Forelimb muscle (tissue), 1 donor: ENCODE measurements at regions not wholly inside any gene's neighbourhood (a gene's known extent, or its start where the extent isn't known, plus 50 kb on each side); places are given as distances from the start of the nearest gene placed in this dataset.
"Not testable (repeated sequence)": the region's sequence is repeated elsewhere in the genome, so short reads cannot be mapped to it uniquely, and the experiment has no call there.

ENCODE experiments used
- DNase-seq: peaks from one replicate; pipeline ENCODE4 v3.0.0-alpha.2; 2013; ENCODE audit warnings: low read depth

- DNase-seq, result no peak
These were observed 175.5 kb downstream of the TFAP2B start for GRCh38 chr6:50993941-50994720.

GRCh38 chr6:50995036-50995435, 176.4 kb downstream of the TFAP2B start:
- DNase-seq, result no peak

GRCh38 chr6:50998905-50999304, 180.2 kb downstream of the TFAP2B start:
- no peak for DNase-seq

- DNase-seq, result no peak
These were observed 182.7 kb downstream of the TFAP2B start for GRCh38 chr6:51001399-51001798.

- no peak for DNase-seq
These were observed 185.7 kb downstream of the TFAP2B start for GRCh38 chr6:51004380-51004779.

GRCh38 chr6:51005779-51006178, 187.1 kb downstream of the TFAP2B start:
- DNase-seq, result no peak

GRCh38 chr6:51007237-51007636, 188.6 kb downstream of the TFAP2B start:
- no peak for DNase-seq

GRCh38 chr6:51008693-51009092, 190.0 kb downstream of the TFAP2B start:
- not testable (repeated sequence) for DNase-seq

- no peak for DNase-seq
These were observed 194.7 kb downstream of the TFAP2B start for GRCh38 chr6:51013376-51013775.

GRCh38 chr6:51015394-51015793, 196.7 kb downstream of the TFAP2B start:
- no peak for DNase-seq

GRCh38 chr6:51016489-51016888, 197.8 kb downstream of the TFAP2B start:
- DNase-seq, result no peak

- no peak for DNase-seq
These were observed 201.1 kb downstream of the TFAP2B start for GRCh38 chr6:51019806-51020205.

GRCh38 chr6:51021171-51021570, 202.5 kb downstream of the TFAP2B start:
- DNase-seq, result no peak

GRCh38 chr6:51024126-51024525, 205.5 kb downstream of the TFAP2B start:
- no peak for DNase-seq

GRCh38 chr6:51025082-51025777, 206.6 kb downstream of the TFAP2B start:
- DNase-seq, result no peak

GRCh38 chr6:51027283-51028065, 208.8 kb downstream of the TFAP2B start:
- DNase-seq, result no peak

- DNase-seq, result no peak
These were observed 209.6 kb downstream of the TFAP2B start for GRCh38 chr6:51028276-51028675.

- no peak for DNase-seq
These were observed 210.9 kb downstream of the TFAP2B start for GRCh38 chr6:51029561-51029960.

GRCh38 chr6:51045548-51045947, 226.9 kb downstream of the TFAP2B start:
- DNase-seq, result no peak

- DNase-seq, result no peak
These were observed 230.8 kb downstream of the TFAP2B start for GRCh38 chr6:51049288-51049982.

- no peak for DNase-seq
These were observed 231.6 kb downstream of the TFAP2B start for GRCh38 chr6:51049983-51050877.
